AG09319 (cell line): ENCODE measurements at regions not wholly inside any gene's neighbourhood (a gene's known extent, or its start where the extent isn't known, plus 50 kb on each side); places are given as distances from the start of the nearest gene placed in this dataset.

ENCODE experiments used
- DNase-seq: peaks from one replicate; pipeline ENCODE4 v3.0.0-alpha.2; 2010; ENCODE audit warnings: low read depth; ENCODE audit errors: extremely low read depth
- CTCF ChIP-seq: IDR thresholded peaks from 2 replicates; pipeline ENCODE4 v1.5.1; 2011; ENCODE audit warnings: low read depth, mild to moderate bottlenecking, inconsistent platforms, low read length, moderate library complexity

GRCh38 chr6:50318536-50318935 is 268.8 kb upstream of the DEFB112 start:
- DNase-seq, result no peak
- TF ChIP-seq CTCF, result no peak

DNA sequence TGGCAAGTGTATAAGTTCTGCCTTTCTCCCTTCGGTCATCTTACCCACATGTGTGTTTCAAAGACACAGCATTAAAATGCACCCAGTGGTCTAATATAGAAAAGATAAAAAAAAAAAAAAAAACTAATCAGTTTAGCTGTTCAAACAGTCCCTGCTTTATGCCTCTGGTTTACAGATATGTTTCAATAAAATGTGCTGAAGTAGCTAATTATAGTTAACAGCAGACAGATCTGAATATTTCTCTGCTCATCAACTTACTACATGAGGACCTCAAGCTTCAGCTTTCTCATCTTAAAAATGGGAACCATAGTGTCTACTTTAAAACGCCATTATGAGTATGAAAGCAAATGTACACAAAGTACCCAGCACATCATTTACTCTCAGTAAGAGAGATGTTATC is 280.6 kb upstream of the DEFB112 start:
- DNase-seq, result no peak
- TF ChIP-seq CTCF, result no peak

GRCh38 chr6:50330963-50331362 is 281.2 kb upstream of the DEFB112 start:
- TF ChIP-seq CTCF, result no peak
- DNase-seq, result no peak

DNA sequence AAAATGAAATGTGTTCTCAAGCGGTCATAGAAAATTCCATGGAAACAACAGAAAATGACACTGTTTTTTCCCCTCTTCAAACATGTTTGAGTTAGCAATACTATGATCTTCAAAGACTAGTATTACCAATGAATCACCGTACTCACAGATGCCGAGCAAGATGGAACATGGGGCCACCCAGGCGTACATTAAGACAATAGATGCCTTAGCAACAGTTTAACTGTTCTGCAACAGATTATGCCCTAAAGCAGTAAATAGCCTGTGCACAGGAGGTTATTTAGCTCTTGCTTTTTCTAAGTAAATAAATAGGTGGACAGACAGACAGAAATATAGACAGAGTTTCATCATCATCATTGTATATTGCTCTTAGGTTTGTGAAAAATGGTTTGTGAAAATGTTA is 284.0 kb upstream of the DEFB112 start:
- TF ChIP-seq CTCF, result no peak

GRCh38 chr6:50337532-50338122 is 287.9 kb upstream of the DEFB112 start:
- no peak for TF ChIP-seq CTCF
- no peak for DNase-seq

More for the DNA sequence above, 284.0 kb upstream of the DEFB112 start:
- DNase-seq, result no peak

DNA sequence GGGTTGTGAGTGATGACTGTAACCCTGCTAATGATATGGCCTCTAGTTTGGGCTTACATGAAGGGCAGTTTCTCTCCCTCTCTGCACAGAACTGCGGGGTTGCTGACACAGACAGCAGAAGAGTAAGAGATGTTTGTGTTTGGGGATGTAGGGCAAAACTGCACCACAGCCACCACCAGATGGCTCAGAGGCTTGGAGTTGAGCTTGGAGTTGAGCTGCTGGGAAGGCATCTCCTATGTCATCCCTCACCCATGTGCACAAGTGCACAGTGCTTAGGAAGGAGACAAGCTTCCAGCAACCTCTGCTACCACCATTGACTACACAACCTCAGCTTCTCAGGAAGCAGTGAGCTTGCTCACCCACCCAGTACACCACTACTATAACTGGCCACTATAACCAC is 303.9 kb upstream of the DEFB112 start:
- TF ChIP-seq CTCF, result no peak
- DNase-seq, result no peak

DNA sequence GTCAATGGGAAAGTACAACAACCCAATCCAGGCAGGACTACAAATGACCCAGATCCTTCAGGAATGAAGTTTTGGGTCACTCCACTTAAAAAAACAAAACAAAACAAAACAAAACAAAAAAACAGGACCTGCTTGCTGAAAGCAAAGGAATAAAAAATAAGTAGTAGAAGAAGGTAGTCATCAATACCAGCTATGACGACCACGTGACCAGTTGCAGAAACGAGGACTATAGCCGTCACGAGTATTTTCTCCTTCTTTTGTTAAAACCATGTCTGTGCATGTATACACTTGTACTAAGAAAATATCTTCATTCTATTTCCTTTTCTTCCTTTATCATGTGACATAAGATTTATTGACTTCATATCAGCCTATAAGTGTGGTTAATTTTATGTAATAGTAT is 308.4 kb upstream of the DEFB112 start:
- no peak for TF ChIP-seq CTCF
- no peak for DNase-seq
